ENCODE measurements at regions not wholly inside any gene's neighbourhood (a gene's known extent, or its start where the extent isn't known, plus 50 kb on each side); places are given as distances from the start of the nearest gene placed in this dataset.

- Histone ChIP-seq H3K9ac (ENCODE audit: low read depth in 1 of 2, low read length in 2 of 2) (no peak overlapping the region), H3K27ac (ENCODE audit: low read depth in 1 of 2, low read length in 2 of 2) (no peak overlapping the region), H3K36me3 (ENCODE audit: control insufficient read depth in 4 of 4, insufficient read depth in 3 of 4, low read depth in 1 of 4, low read length in 3 of 4) (peaks cover 0 to 4% (median 0%) of the 10 kb centered on the region in 4 donors), H3K4me1 (ENCODE audit: control insufficient read depth in 4 of 4, insufficient read depth in 4 of 4, low read length in 3 of 4) (peaks cover 0 to 4% (median 0%) of the 10 kb centered on the region in 4 donors), H3K9me3 (ENCODE audit: control insufficient read depth in 4 of 4, low read length in 3 of 4) (no peaks in the 10 kb centered on the region), H3K4me3 (ENCODE audit: low read depth in 1 of 3, low read length in 3 of 3) (no peak overlapping the region), H3K27me3 (ENCODE audit: control insufficient read depth in 4 of 4, insufficient read depth in 4 of 4, low read length in 3 of 4) (no peaks in the 10 kb centered on the region)
- no peak for TF ChIP-seq GABPA (IDR thresholded peaks at IDR 0.05 in 1 of 2, conservative IDR thresholded peaks at IDR 0.05 in 1 of 2)
- TF ChIP-seq MAX (IDR thresholded peaks at IDR 0.05) = no peak
- 98% methylated on average over 5 of the region's 5 CpGs for WGBS
- no peak for DNase-seq (ENCODE audit: low spot score)
Observed at GRCh38 chr1:235918465-235918864, 51.8 kb upstream of the LYST start.

- TF ChIP-seq NR2F2 (IDR thresholded peaks at IDR 0.05) (no peak), HNF4G (IDR thresholded peaks at IDR 0.05) (no peak), JUND (IDR thresholded peaks at IDR 0.05) (no peak), REST (IDR thresholded peaks at IDR 0.05) (no peak), RXRA (IDR thresholded peaks at IDR 0.05) (no peak)
- 94% methylated on average over 13 of the region's 13 CpGs for WGBS
- H3K9ac ChIP-seq (ENCODE audit: low read depth in 1 of 2, low read length in 2 of 2) = no peak overlapping the region
- no peaks in the 10 kb centered on the region for H3K27me3 ChIP-seq (ENCODE audit: control insufficient read depth in 4 of 4, insufficient read depth in 4 of 4, low read length in 3 of 4)
- no peak for DNase-seq (ENCODE audit: low spot score)
- H3K4me3 ChIP-seq (ENCODE audit: low read depth in 1 of 3, low read length in 3 of 3) = no peak overlapping the region
- H3K27ac ChIP-seq (ENCODE audit: low read depth in 1 of 2, low read length in 2 of 2) = no peak overlapping the region
- H3K4me1 ChIP-seq (ENCODE audit: control insufficient read depth in 4 of 4, insufficient read depth in 4 of 4, low read length in 3 of 4) = peaks cover 0 to 4% (median 0%) of the 10 kb centered on the region in 4 donors
- H3K9me3 ChIP-seq (ENCODE audit: control insufficient read depth in 4 of 4, low read length in 3 of 4) = no peaks in the 10 kb centered on the region
- H3K36me3 ChIP-seq (ENCODE audit: control insufficient read depth in 4 of 4, insufficient read depth in 3 of 4, low read depth in 1 of 4, low read length in 3 of 4) = peaks cover 0 to 4% (median 0%) of the 10 kb centered on the region in 4 donors
Observed at GRCh38 chr1:235918032-235918431, 51.3 kb upstream of the LYST start.

GRCh38 chr1:235917267-235917811 is 50.6 kb upstream of the LYST start:
- peaks cover 0 to 4% (median 0%) of the 10 kb centered on the region in 4 donors for H3K4me1 ChIP-seq (ENCODE audit: control insufficient read depth in 4 of 4, insufficient read depth in 4 of 4, low read length in 3 of 4)
- no peak overlapping the region for H3K4me3 ChIP-seq (ENCODE audit: low read depth in 1 of 3, low read length in 3 of 3)
- no peak overlapping the region for H3K9ac ChIP-seq (ENCODE audit: low read depth in 1 of 2, low read length in 2 of 2)
- H3K27ac ChIP-seq (ENCODE audit: low read depth in 1 of 2, low read length in 2 of 2) = peak overlapping the region; percentile 49 to 67
- no peak for DNase-seq (ENCODE audit: low spot score)
- peaks cover 0 to 4% (median 0%) of the 10 kb centered on the region in 4 donors for H3K36me3 ChIP-seq (ENCODE audit: control insufficient read depth in 4 of 4, insufficient read depth in 3 of 4, low read depth in 1 of 4, low read length in 3 of 4)
- WGBS = 48% methylated on average over 8 of the region's 8 CpGs
- H3K9me3 ChIP-seq (ENCODE audit: control insufficient read depth in 4 of 4, low read length in 3 of 4) = no peaks in the 10 kb centered on the region
- no peaks in the 10 kb centered on the region for H3K27me3 ChIP-seq (ENCODE audit: control insufficient read depth in 4 of 4, insufficient read depth in 4 of 4, low read length in 3 of 4)
- peak; percentile 29 for TF ChIP-seq NR2F2 (IDR thresholded peaks at IDR 0.05)
- TF ChIP-seq GABPA (IDR thresholded peaks at IDR 0.05 in 1 of 2, conservative IDR thresholded peaks at IDR 0.05 in 1 of 2) = no peak
- TF ChIP-seq FOXA2 (IDR thresholded peaks at IDR 0.05) = no peak
- no peak for TF ChIP-seq RXRA (IDR thresholded peaks at IDR 0.05)
- peak; percentile 31 for TF ChIP-seq MAX (IDR thresholded peaks at IDR 0.05)
- no peak for TF ChIP-seq ZBTB33 (IDR thresholded peaks at IDR 0.05)
- TF ChIP-seq REST (IDR thresholded peaks at IDR 0.05) = no peak
- peak in 1 of 2 donors; percentile 6 for TF ChIP-seq JUND (IDR thresholded peaks at IDR 0.05)
- no peak for TF ChIP-seq YY1 (IDR thresholded peaks at IDR 0.05)
- TF ChIP-seq SP1 (IDR thresholded peaks at IDR 0.05) = no peak
- TF ChIP-seq EGR1 (IDR thresholded peaks at IDR 0.05; ENCODE audit: low read depth in 2 of 2) = no peak
- TF ChIP-seq ATF3 (IDR thresholded peaks at IDR 0.05) = no peak
- no peak for TF ChIP-seq CTCF (IDR thresholded peaks at IDR 0.05; ENCODE audit: low read depth, low read length, missing input control)
- TF ChIP-seq HNF4A (conservative IDR thresholded peaks at IDR 0.05) = no peak
